GM21528 (cell line): ENCODE measurements at regions not wholly inside any gene's neighbourhood (a gene's known extent, or its start where the extent isn't known, plus 50 kb on each side); places are given as distances from the start of the nearest gene placed in this dataset.

ENCODE experiments used
- ATAC-seq: cut with Tn5 transposase; IDR thresholded peaks from one replicate; pipeline ENCODE4 v1.9.1; 2021; ENCODE audit warnings: mild to moderate bottlenecking, moderate library complexity; ENCODE audit not compliant: unreplicated experiment, low FRiP score

DNA sequence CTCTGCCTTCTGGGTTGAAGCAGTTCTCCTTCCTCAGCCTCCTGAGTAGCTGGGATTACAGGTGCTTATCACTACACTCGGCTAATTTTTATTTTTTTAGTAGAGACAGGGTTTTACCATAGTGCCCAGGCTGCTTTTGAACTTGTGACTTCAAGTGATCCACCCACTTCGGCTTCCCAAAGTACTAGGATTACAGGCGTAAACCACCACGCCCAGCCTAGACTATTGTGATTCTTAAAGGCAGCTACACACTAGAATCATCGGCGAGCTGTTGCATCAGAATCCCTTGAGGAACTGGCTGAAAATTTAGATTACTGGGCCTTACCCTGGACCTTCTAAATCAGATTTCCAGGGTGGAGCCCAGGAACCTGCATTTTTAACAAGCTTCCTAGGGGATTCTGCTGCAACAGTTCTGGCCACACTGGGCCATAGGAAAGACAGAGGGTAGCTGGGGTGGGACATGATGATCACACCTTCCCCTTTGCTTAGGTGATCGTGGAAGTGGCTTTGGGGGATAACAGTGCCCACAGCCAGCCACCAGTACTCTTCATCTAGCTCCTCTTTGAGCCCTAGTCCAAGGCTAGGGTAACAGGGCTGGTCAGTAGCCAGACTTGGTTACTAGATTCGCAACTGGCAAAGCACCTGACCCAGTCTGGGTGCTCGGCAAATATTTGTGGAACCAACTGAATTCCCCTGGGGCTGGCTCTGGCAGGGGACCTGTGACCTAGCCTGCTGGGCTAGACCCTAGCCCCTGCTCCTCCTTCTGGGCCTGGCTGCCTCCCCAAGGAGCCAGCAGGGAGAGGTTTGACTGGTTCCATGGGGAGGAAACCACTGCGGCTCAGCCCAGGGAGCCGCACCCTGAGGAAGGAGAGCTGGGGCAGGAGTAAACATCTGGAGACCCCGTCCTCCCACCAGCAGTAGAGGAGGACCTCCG is 67.1 kb upstream of the DUSP5 start:
- ATAC-seq = no peak

GRCh38 chr10:110431659-110432058 is 66.0 kb upstream of the DUSP5 start:
- ATAC-seq = no peak

GRCh38 chr10:110432084-110432483 is 65.6 kb upstream of the DUSP5 start:
- ATAC-seq = no peak

- ATAC-seq = no peak
Measured at GRCh38 chr10:110432814-110433565, 64.7 kb upstream of the DUSP5 start.

DNA sequence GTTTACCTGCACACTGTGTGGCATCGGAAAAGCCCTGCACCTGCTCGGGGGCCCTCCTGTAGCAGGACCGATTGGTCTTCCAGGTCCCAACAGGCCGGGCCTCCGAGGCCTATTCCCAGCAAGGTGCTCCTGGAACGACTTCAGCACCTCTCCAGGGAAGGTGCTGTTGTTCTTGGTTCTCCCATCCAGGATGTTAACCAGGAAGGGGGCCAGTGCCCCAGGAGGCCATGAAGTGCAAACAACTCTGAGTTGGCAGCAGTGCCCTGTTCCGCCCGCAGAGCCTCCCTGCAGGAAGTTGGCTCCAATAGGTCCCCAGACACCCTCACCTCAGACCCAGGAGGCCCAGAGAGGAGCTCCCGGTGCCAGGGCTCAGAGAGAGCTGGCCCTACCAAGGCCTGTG is 64.0 kb upstream of the DUSP5 start:
- no peak for ATAC-seq

DNA sequence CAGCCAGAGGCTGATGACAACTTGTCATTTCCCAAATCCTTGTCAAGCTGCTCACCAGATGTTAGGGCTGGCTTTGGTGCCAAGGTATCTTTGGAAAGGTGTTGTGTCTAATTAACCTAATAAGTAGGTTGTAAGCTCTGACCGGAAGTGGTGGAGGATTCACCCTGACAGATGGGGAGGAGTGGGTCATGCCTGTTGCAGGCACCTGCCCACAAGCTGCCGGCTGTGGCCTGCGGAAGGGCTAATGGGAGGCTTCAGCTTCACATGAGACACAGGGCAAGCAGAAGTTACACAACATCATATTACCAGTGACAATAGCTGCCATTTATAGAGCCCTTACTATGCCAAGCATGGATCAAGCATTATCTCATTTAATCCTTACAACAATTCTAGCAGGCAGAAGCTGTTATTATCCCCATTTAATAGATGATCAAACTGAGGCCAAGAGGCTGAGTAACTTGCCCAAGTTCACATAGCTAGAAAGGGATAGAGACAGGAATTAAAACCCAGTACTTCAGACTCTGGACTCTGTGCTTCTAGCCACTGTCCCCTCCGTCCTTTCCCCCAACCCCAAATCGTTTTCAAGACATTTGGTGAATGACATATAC is 63.1 kb upstream of the DUSP5 start:
- no peak for ATAC-seq

DNA sequence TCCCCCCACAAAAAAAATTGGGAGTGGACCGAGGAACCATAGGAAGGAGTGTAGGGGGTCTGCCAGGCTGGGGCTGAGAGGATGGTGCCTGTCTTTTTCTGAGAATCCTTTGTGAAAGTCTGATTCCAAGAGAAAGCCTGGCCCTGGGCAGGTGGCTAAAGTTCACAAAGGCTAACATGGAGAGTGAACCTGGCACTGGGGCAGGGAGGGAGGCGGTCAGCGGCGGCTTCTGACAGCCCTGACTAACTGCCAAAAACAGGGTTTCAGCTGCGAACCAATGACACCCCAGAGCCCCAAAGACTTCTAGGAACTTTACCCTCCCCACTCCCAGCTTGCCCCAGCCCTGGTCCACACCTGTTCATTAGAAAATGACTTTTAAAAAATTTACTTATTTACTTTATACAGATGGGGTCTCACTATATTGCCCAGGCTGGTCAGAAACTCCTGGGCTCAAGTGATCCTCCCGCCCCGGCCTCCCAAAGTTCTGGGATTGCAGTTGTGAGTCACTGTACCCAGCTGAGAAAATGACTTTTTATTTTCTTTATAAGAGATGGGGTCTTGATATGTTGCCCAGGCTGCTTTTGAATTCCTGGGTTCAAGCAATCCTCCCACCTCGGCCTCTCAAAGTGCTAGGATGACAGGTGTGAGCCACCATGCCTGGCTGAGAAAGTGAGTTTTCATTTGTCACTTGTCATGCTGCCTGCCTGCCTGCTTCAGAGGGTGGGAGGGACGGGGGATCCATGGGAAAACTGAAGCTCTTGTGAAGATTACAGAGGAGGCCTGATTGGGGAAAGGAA is 61.0 kb upstream of the DUSP5 start:
- no peak for ATAC-seq

GRCh38 chr10:110437351-110437605 is 60.4 kb upstream of the DUSP5 start:
- no peak for ATAC-seq

- ATAC-seq = no peak
Measured at GRCh38 chr10:110437761-110438341, 59.9 kb upstream of the DUSP5 start.

- ATAC-seq = no peak
Measured at GRCh38 chr10:110442746-110443145, 55.0 kb upstream of the DUSP5 start.

- ATAC-seq = no peak
Measured at GRCh38 chr10:110443239-110444003, 54.3 kb upstream of the DUSP5 start.

DNA sequence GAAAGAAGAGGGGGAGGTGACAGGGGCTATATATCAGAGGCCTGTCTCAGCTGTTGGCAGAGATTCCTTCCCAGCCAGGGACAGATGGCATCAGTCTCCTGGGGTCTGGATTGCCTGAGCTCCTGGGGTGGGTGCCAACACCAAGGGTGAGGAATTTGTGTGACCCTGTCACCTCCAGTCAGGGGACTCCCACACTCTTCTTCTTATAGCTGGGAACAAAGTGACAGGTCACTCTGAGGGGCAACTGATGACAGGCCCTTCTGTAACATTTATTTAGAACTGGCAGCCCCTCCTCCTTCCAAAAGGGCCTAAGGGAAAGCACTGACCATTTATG is 53.7 kb upstream of the DUSP5 start:
- ATAC-seq = no peak

GRCh38 chr10:110445871-110446270 is 51.8 kb upstream of the DUSP5 start:
- no peak for ATAC-seq

- no peak for ATAC-seq
Measured at GRCh38 chr10:110446277-110446676, 51.4 kb upstream of the DUSP5 start.

GRCh38 chr10:110446954-110447608 is 50.6 kb upstream of the DUSP5 start:
- no peak for ATAC-seq

DNA sequence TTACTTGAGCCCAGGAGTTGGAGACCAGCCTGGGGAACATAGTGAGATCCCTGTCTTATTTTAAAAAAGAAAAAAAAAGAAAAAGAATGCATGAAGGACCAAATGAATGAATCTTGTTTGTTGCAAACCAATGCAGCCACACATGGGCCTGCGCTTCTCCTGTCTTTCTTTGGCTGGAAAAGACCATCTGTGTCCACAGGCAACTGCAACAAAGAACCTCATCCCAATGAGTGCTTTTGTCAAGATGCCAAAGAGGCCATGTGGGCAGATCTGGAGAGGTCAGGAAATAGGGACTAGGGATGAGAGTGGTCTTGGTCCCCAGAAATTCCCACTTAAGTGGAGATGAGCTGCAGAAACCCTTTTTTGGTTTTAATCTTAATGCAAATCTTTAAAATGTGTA is 49.8 kb upstream of the DUSP5 start:
- no peak for ATAC-seq
